ENCODE measurements at regions not wholly inside any gene's neighbourhood (a gene's known extent, or its start where the extent isn't known, plus 50 kb on each side); places are given as distances from the start of the nearest gene placed in this dataset.
"Not testable (repeated sequence)": the region's sequence is repeated elsewhere in the genome, so short reads cannot be mapped to it uniquely, and the experiment has no call there.

- no peak for DNase-seq
These were observed 62.0 kb downstream of the CAVIN4 start for GRCh38 chr9:100639854-100640253.

GRCh38 chr9:100640447-100641050, 62.7 kb downstream of the CAVIN4 start:
- DNase-seq = no peak

- DNase-seq = no peak
These were observed 63.3 kb downstream of the CAVIN4 start for GRCh38 chr9:100641166-100641565.

GRCh38 chr9:100652850-100653249, 75.0 kb downstream of the CAVIN4 start:
- DNase-seq = no peak

- no peak for DNase-seq
These were observed 75.9 kb downstream of the CAVIN4 start for GRCh38 chr9:100653643-100654334.

GRCh38 chr9:100656851-100657250, 79.0 kb downstream of the CAVIN4 start:
- not testable (repeated sequence) for DNase-seq

GRCh38 chr9:100661668-100662067, 83.8 kb downstream of the CAVIN4 start:
- DNase-seq = no peak

GRCh38 chr9:100662122-100662521, 84.2 kb downstream of the CAVIN4 start:
- no peak for DNase-seq

- DNase-seq = no peak
These were observed 89.6 kb downstream of the CAVIN4 start for GRCh38 chr9:100667448-100667847.

- DNase-seq = no peak
These were observed 90.1 kb downstream of the CAVIN4 start for GRCh38 chr9:100668024-100668423.

GRCh38 chr9:100669968-100670367, 92.1 kb downstream of the CAVIN4 start:
- DNase-seq = no peak

GRCh38 chr9:100670719-100671118, 92.8 kb downstream of the CAVIN4 start:
- peak; percentile 61 for DNase-seq

- DNase-seq = no peak
These were observed 94.0 kb downstream of the CAVIN4 start for GRCh38 chr9:100671898-100672297.

GRCh38 chr9:100673249-100673648, 95.4 kb downstream of the CAVIN4 start:
- no peak for DNase-seq

- peak; percentile 41 for DNase-seq
These were observed 96.7 kb downstream of the CAVIN4 start for GRCh38 chr9:100674419-100675122.

- no peak for DNase-seq
These were observed 102.0 kb downstream of the CAVIN4 start for GRCh38 chr9:100679834-100680233.

- DNase-seq = no peak
These were observed 108.5 kb downstream of the CAVIN4 start for GRCh38 chr9:100686420-100686819.

GRCh38 chr9:100689635-100690034, 111.8 kb downstream of the CAVIN4 start:
- DNase-seq = no peak

GRCh38 chr9:100690438-100690837, 112.6 kb downstream of the CAVIN4 start:
- no peak for DNase-seq

GRCh38 chr9:100697339-100697738, 119.5 kb downstream of the CAVIN4 start:
- DNase-seq = no peak

GRCh38 chr9:100698945-100699344, 121.1 kb downstream of the CAVIN4 start:
- no peak for DNase-seq

- DNase-seq = no peak
These were observed 121.8 kb downstream of the CAVIN4 start for GRCh38 chr9:100699668-100700067.

GRCh38 chr9:100700689-100701318, 122.9 kb downstream of the CAVIN4 start:
- DNase-seq = peak; percentile 58

Data from NCI-H1105 treated with DMSO at 0.1 percent for 48 hours (cell line).